Liver (tissue), 7 donors: ENCODE measurements at regions not wholly inside any gene's neighbourhood (a gene's known extent, or its start where the extent isn't known, plus 50 kb on each side); places are given as distances from the start of the nearest gene placed in this dataset.

ENCODE experiments used
- DNase-seq: peaks from one replicate; pipeline ENCODE4 v3.0.0-alpha.2; 2017; ENCODE audit warnings: low spot score
- H3K27ac ChIP-seq, 2 donors: one replicate each; pipeline ENCODE4 v1.7.0; 2013; ENCODE audit warnings: inconsistent platforms in 2 of 2, low read length in 2 of 2, control low read depth in 1 of 2, low read depth in 1 of 2, mild to moderate bottlenecking in 1 of 2
- H3K27me3 ChIP-seq, 4 donors: one replicate each; pipeline versions ENCODE4 v1.6.1 to v1.7.0; 2013; ENCODE audit warnings: low read length in 3 of 4, inconsistent platforms in 1 of 4, mild to moderate bottlenecking in 1 of 4, moderate library complexity in 1 of 4; ENCODE audit not compliant: control insufficient read depth in 4 of 4, insufficient read depth in 4 of 4
- H3K36me3 ChIP-seq, 4 donors: one replicate each; pipeline versions ENCODE4 v1.6.1 to v1.7.0; 2013; ENCODE audit warnings: low read length in 3 of 4, mild to moderate bottlenecking in 3 of 4, low read depth in 1 of 4, moderate library complexity in 1 of 4; ENCODE audit not compliant: control insufficient read depth in 4 of 4, insufficient read depth in 3 of 4
- H3K4me1 ChIP-seq, 4 donors: one replicate each; pipeline versions ENCODE4 v1.6.1 to v1.7.0; 2013; ENCODE audit warnings: low read length in 3 of 4, mild to moderate bottlenecking in 3 of 4, moderate library complexity in 1 of 4; ENCODE audit not compliant: control insufficient read depth in 4 of 4, insufficient read depth in 4 of 4
- H3K4me3 ChIP-seq, 3 donors: one replicate each; pipeline versions ENCODE4 v1.6.1 to v1.7.0; 2013; ENCODE audit warnings: low read length in 3 of 3, control low read depth in 1 of 3, low read depth in 1 of 3, mild to moderate bottlenecking in 1 of 3
- H3K9ac ChIP-seq, 2 donors: one replicate each; pipeline ENCODE4 v1.7.0; 2013; ENCODE audit warnings: low read length in 2 of 2, mild to moderate bottlenecking in 2 of 2, moderate library complexity in 2 of 2, control low read depth in 1 of 2, low read depth in 1 of 2
- H3K9me3 ChIP-seq, 4 donors: one replicate each; pipeline versions ENCODE4 v1.6.1 to v1.7.0; 2013; ENCODE audit warnings: low read length in 3 of 4; ENCODE audit not compliant: control insufficient read depth in 4 of 4
- ATF3 ChIP-seq: IDR thresholded peaks from 2 replicates; pipeline ENCODE4 v1.6.1; 2016; ENCODE audit warnings: antibody characterized with exemption
- FOXA1 ChIP-seq: IDR thresholded peaks from 2 replicates; pipeline ENCODE4 v1.6.1; 2016; ENCODE audit warnings: antibody characterized with exemption
- FOXA2 ChIP-seq: IDR thresholded peaks from 2 replicates; pipeline ENCODE4 v1.6.1; 2016; ENCODE audit warnings: antibody characterized with exemption
- GABPA ChIP-seq, 2 donors: IDR thresholded peaks in 1 of 2; conservative IDR thresholded peaks in 1 of 2; 2 replicates each; pipeline ENCODE4 v1.6.1; 2016; ENCODE audit warnings: antibody characterized with exemption in 2 of 2, mild to moderate bottlenecking in 1 of 2, moderate library complexity in 1 of 2
- JUND ChIP-seq, 2 donors: IDR thresholded peaks; 2 replicates each; pipeline ENCODE4 v1.6.1; 2016; ENCODE audit warnings: antibody characterized with exemption in 2 of 2
- RXRA ChIP-seq, 2 donors: IDR thresholded peaks; 2 replicates each; pipeline ENCODE4 v1.6.1; 2017 to 2018; ENCODE audit warnings: antibody characterized with exemption in 2 of 2, mild to moderate bottlenecking in 1 of 2
- SP1 ChIP-seq: IDR thresholded peaks from 2 replicates; pipeline ENCODE4 v1.6.1; 2018; ENCODE audit warnings: antibody characterized with exemption, mild to moderate bottlenecking
- TAF1 ChIP-seq: conservative IDR thresholded peaks from 2 replicates; pipeline ENCODE4 v1.6.1; 2016; ENCODE audit warnings: antibody characterized with exemption, mild to moderate bottlenecking
- YY1 ChIP-seq: IDR thresholded peaks from 2 replicates; pipeline ENCODE4 v1.6.1; 2016; ENCODE audit warnings: antibody characterized with exemption, mild to moderate bottlenecking
- WGBS: extraction: QIAGEN DNeasy Blood & Tissue Kit; methylation state at CpG from one replicate; pipeline ENCODE4 v1.1.7; 2013; 5-methylcytosine and 5-hydroxymethylcytosine counted together
- TF ChIP-seq, protein P1 (sequence below): IDR thresholded peaks from 2 replicates; pipeline ENCODE4 v1.6.1; 2016; ENCODE audit warnings: antibody characterized with exemption
- TF ChIP-seq, protein P2 (sequence below): IDR thresholded peaks from 2 replicates; pipeline ENCODE4 v1.6.1; 2016; ENCODE audit warnings: antibody characterized with exemption, mild to moderate bottlenecking
- donor health status: healthy.
- donor health status: healthy.
- donor health status: healthy.
- donor health status: healthy.

DNA sequence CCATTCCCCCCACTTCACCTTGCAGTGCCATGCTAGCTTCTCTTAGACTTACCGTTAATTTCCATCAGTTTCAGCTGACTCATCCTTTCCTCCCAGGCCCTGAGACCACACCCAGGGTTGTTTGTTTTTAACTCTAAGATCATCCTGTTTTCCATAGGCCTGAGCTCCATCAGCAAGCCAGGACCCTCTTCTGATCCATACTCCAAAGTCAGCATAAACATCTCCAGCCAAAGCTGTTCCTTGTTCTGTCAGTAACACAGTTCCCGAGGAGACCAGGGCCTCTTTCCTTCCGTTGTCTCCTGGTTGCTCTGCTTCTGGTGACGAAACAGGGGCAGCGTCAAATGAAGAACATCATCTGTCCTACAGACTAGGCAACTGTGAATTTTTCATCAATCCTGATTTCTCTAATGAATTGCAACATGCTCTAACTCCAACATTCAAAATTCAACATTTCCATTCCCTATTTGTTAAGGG lies 83.8 kb upstream of the HNF1B start:
- no peak overlapping the region for H3K9ac ChIP-seq
- no peaks in the 10 kb centered on the region for H3K27me3 ChIP-seq
- WGBS, result 74% methylated on average over 5 of the region's 5 CpGs
- TF ChIP-seq, protein P1, sequence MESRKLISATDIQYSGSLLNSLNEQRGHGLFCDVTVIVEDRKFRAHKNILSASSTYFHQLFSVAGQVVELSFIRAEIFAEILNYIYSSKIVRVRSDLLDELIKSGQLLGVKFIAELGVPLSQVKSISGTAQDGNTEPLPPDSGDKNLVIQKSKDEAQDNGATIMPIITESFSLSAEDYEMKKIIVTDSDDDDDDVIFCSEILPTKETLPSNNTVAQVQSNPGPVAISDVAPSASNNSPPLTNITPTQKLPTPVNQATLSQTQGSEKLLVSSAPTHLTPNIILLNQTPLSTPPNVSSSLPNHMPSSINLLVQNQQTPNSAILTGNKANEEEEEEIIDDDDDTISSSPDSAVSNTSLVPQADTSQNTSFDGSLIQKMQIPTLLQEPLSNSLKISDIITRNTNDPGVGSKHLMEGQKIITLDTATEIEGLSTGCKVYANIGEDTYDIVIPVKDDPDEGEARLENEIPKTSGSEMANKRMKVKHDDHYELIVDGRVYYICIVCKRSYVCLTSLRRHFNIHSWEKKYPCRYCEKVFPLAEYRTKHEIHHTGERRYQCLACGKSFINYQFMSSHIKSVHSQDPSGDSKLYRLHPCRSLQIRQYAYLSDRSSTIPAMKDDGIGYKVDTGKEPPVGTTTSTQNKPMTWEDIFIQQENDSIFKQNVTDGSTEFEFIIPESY, result no peak
- TF ChIP-seq RXRA (IDR thresholded peaks at IDR 0.05), result no peak
- TF ChIP-seq TAF1, result no peak
- no peak for TF ChIP-seq SP1
- no peak for TF ChIP-seq ATF3
- H3K4me3 ChIP-seq, result no peak overlapping the region
- no peaks in the 10 kb centered on the region for H3K9me3 ChIP-seq
- H3K27ac ChIP-seq, result no peak overlapping the region
- no peaks in the 10 kb centered on the region for H3K36me3 ChIP-seq
- H3K4me1 ChIP-seq, result peaks cover 4 to 12% (median 7%) of the 10 kb centered on the region in 4 donors
- DNase-seq, result no peak

DNA sequence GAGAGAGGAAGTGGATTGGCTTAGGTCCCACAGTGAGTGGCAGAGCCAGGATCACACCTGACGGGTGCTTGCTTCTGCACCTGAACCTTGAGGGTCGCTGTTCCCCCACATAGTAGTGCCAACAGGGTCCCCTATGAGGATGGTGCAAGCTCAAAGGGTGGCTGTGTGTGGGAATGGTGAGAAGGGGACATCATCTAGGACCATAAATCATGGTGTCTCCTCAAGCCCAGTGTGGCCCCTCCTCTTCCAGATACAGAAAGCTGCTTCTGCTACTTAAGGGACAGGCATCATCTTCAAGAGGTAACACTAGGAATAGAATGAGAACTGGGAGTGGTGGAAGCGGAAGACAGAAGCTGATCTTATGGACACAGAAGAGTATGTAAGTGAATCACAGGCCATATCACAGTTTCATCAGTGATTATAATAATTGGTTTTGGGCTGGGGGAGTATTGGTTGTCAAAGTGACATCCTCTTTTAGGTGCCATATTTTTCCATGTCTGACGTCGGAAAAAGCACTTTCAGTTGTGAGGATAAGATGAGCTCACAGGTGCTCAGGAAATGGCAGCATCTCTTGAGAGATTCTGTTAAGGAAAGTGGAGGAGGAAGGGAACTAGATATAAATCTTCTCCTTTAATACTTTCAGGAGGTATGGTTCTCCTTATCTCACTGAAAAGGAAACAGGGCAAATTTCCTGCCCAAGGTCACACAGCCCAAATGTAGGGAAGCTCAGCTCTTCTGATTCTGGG lies 83.2 kb upstream of the HNF1B start:
- no peaks in the 10 kb centered on the region for H3K27me3 ChIP-seq
- H3K27ac ChIP-seq, result no peak overlapping the region
- no peaks in the 10 kb centered on the region for H3K9me3 ChIP-seq
- peaks cover 4 to 12% (median 7%) of the 10 kb centered on the region in 4 donors for H3K4me1 ChIP-seq
- TF ChIP-seq RXRA (IDR thresholded peaks at IDR 0.05) (no peak), GABPA (IDR thresholded peaks at IDR 0.05 in 1 of 2, conservative IDR thresholded peaks at IDR 0.05 in 1 of 2) (no peak), FOXA2 (no peak), YY1 (no peak), JUND (IDR thresholded peaks at IDR 0.05) (no peak), FOXA1 (no peak)
- TF ChIP-seq, protein P2, sequence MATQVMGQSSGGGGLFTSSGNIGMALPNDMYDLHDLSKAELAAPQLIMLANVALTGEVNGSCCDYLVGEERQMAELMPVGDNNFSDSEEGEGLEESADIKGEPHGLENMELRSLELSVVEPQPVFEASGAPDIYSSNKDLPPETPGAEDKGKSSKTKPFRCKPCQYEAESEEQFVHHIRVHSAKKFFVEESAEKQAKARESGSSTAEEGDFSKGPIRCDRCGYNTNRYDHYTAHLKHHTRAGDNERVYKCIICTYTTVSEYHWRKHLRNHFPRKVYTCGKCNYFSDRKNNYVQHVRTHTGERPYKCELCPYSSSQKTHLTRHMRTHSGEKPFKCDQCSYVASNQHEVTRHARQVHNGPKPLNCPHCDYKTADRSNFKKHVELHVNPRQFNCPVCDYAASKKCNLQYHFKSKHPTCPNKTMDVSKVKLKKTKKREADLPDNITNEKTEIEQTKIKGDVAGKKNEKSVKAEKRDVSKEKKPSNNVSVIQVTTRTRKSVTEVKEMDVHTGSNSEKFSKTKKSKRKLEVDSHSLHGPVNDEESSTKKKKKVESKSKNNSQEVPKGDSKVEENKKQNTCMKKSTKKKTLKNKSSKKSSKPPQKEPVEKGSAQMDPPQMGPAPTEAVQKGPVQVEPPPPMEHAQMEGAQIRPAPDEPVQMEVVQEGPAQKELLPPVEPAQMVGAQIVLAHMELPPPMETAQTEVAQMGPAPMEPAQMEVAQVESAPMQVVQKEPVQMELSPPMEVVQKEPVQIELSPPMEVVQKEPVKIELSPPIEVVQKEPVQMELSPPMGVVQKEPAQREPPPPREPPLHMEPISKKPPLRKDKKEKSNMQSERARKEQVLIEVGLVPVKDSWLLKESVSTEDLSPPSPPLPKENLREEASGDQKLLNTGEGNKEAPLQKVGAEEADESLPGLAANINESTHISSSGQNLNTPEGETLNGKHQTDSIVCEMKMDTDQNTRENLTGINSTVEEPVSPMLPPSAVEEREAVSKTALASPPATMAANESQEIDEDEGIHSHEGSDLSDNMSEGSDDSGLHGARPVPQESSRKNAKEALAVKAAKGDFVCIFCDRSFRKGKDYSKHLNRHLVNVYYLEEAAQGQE, result no peak
- H3K36me3 ChIP-seq, result no peaks in the 10 kb centered on the region
- no peak overlapping the region for H3K9ac ChIP-seq
- WGBS, result 82% methylated on average over 5 of the region's 5 CpGs
- no peak for DNase-seq
- H3K4me3 ChIP-seq, result no peak overlapping the region
